H9 (cell line): ENCODE measurements at regions not wholly inside any gene's neighbourhood (a gene's known extent, or its start where the extent isn't known, plus 50 kb on each side); places are given as distances from the start of the nearest gene placed in this dataset.

Source experiments
- DNase-seq: peaks from one replicate; pipeline ENCODE4 v3.0.0-alpha.2; 2017
- H2AFZ ChIP-seq: one replicate; pipeline ENCODE4 v1.6.1; 2013; ENCODE audit warnings: mild to moderate bottlenecking, low read length, control low read depth, moderate library complexity
- H2AK5ac ChIP-seq: 2 replicates; pipeline ENCODE4 v1.6.1; 2013; ENCODE audit warnings: low read length, control low read depth, mixed read lengths; ENCODE audit not compliant: insufficient read length
- H2BK120ac ChIP-seq: one replicate; pipeline ENCODE4 v1.6.1; 2013; ENCODE audit warnings: low read depth, mild to moderate bottlenecking, low read length, control low read depth, inconsistent platforms; ENCODE audit not compliant: poor library complexity, severe bottlenecking
- H2BK12ac ChIP-seq: 2 replicates; pipeline ENCODE4 v1.6.1; 2013; ENCODE audit warnings: low read length, control low read depth, mixed read lengths, low read depth; ENCODE audit not compliant: insufficient read length
- H2BK15ac ChIP-seq: 2 replicates; pipeline ENCODE4 v1.6.1; 2013; ENCODE audit warnings: low read depth, low read length, control low read depth
- H2BK20ac ChIP-seq: one replicate; pipeline ENCODE4 v1.6.1; 2013; ENCODE audit warnings: low read depth, mild to moderate bottlenecking, low read length, control low read depth, inconsistent platforms; ENCODE audit not compliant: poor library complexity, severe bottlenecking
- H2BK5ac ChIP-seq: 2 replicates; pipeline ENCODE4 v1.6.1; 2013; ENCODE audit warnings: low read length, control low read depth, mixed read lengths; ENCODE audit not compliant: insufficient read length
- H3K14ac ChIP-seq: 2 replicates; pipeline ENCODE4 v1.6.1; 2013; ENCODE audit warnings: low read length, control low read depth; ENCODE audit not compliant: insufficient read depth
- H3K18ac ChIP-seq: 2 replicates; pipeline ENCODE4 v1.6.1; 2013; ENCODE audit warnings: low read depth, mild to moderate bottlenecking, mixed read lengths, low read length, control low read depth; ENCODE audit not compliant: insufficient read length
- H3K23ac ChIP-seq: 2 replicates; pipeline ENCODE4 v1.6.1; 2013; ENCODE audit warnings: low read length, control low read depth, mixed read lengths, low read depth; ENCODE audit not compliant: insufficient read length
- H3K23me2 ChIP-seq: 2 replicates; pipeline ENCODE4 v1.6.1; 2013; ENCODE audit warnings: low read depth, mild to moderate bottlenecking, mixed read lengths, low read length, control low read depth; ENCODE audit not compliant: insufficient read length, poor library complexity, severe bottlenecking
- H3K27ac ChIP-seq: 2 replicates; pipeline ENCODE4 v1.5.1; 2013; ENCODE audit warnings: low read length, control low read depth, mixed read lengths, low read depth; ENCODE audit not compliant: insufficient read length
- H3K27me3 ChIP-seq: 2 replicates; pipeline ENCODE4 v1.6.1; 2013; ENCODE audit warnings: low read length, control low read depth, inconsistent platforms; ENCODE audit not compliant: insufficient read depth
- H3K4ac ChIP-seq: 2 replicates; pipeline ENCODE4 v1.6.1; 2013; ENCODE audit warnings: low read depth, mild to moderate bottlenecking, control low read depth, inconsistent platforms, low read length, moderate library complexity
- H3K4me1 ChIP-seq: 2 replicates; pipeline ENCODE4 v1.6.1; 2013; ENCODE audit warnings: low read length, control low read depth, inconsistent platforms; ENCODE audit not compliant: insufficient read depth
- H3K4me2 ChIP-seq: 2 replicates; pipeline ENCODE4 v1.6.1; 2013; ENCODE audit warnings: low read length, control low read depth, mixed read lengths; ENCODE audit not compliant: insufficient read length, insufficient read depth
- H3K56ac ChIP-seq: 2 replicates; pipeline ENCODE4 v1.6.1; 2013; ENCODE audit warnings: low read depth, mild to moderate bottlenecking, mixed read lengths, low read length, control low read depth; ENCODE audit not compliant: insufficient read length
- H3K79me1 ChIP-seq: 2 replicates; pipeline ENCODE4 v1.6.1; 2013; ENCODE audit warnings: low read depth, mild to moderate bottlenecking, moderate library complexity, low read length, control low read depth, inconsistent platforms; ENCODE audit not compliant: insufficient read depth, poor library complexity, severe bottlenecking
- H3K79me2 ChIP-seq: 2 replicates; pipeline ENCODE4 v1.6.1; 2013; ENCODE audit warnings: low read length, control low read depth, inconsistent platforms; ENCODE audit not compliant: insufficient read depth
- H3K9ac ChIP-seq: 2 replicates; pipeline ENCODE4 v1.6.1; 2013; ENCODE audit warnings: low read length, control low read depth, mixed read lengths; ENCODE audit not compliant: insufficient read length; ENCODE audit errors: extremely low read depth
- H3K9me3 ChIP-seq: one replicate; pipeline ENCODE4 v1.6.1; 2013; ENCODE audit warnings: low read depth, low read length, inconsistent platforms; ENCODE audit not compliant: control insufficient read depth
- H3T11ph ChIP-seq: one replicate; pipeline ENCODE4 v1.6.1; 2013; ENCODE audit warnings: mild to moderate bottlenecking, low read length, control low read depth, inconsistent platforms
- H4K20me1 ChIP-seq: one replicate; pipeline ENCODE4 v1.6.1; 2013; ENCODE audit not compliant: control insufficient read depth, insufficient read length, insufficient read depth
- H4K5ac ChIP-seq: 2 replicates; pipeline ENCODE4 v1.6.1; 2013; ENCODE audit warnings: low read depth, mild to moderate bottlenecking, mixed read lengths, low read length, control low read depth; ENCODE audit not compliant: insufficient read length
- H4K8ac ChIP-seq: replicated peaks from 2 replicates; pipeline ENCODE4 v1.6.1; 2013; ENCODE audit warnings: low read length, control low read depth, mixed read lengths, low read depth; ENCODE audit not compliant: insufficient read length
- H4K91ac ChIP-seq: 2 replicates; pipeline ENCODE4 v1.6.1; 2013; ENCODE audit warnings: low read depth, mild to moderate bottlenecking, moderate library complexity, mixed read lengths, low read length, control low read depth; ENCODE audit not compliant: insufficient read length
- H3K27ac Mint-ChIP-seq, 3 experiments: 2 replicates in 2 of 3; 3 replicates in 1 of 3; pipeline ENCODE4 v1.8.0; 2020 to 2021; ENCODE audit warnings: mixed read lengths in 3 of 3, mild to moderate bottlenecking in 1 of 3, moderate library complexity in 1 of 3
- H3K27me3 Mint-ChIP-seq: 2 replicates; pipeline ENCODE4 v1.8.0; 2021; ENCODE audit warnings: low read depth, mild to moderate bottlenecking, moderate library complexity, mixed read lengths
- H3K36me3 Mint-ChIP-seq, 3 experiments: 2 replicates in 2 of 3; 3 replicates in 1 of 3; pipeline ENCODE4 v1.8.0; 2020 to 2021; ENCODE audit warnings: low read depth in 3 of 3, mixed read lengths in 3 of 3; ENCODE audit not compliant: insufficient read depth in 1 of 3
- H3K4me1 Mint-ChIP-seq, 2 experiments: 2 replicates each; pipeline ENCODE4 v1.8.0; 2020; ENCODE audit warnings: mixed read lengths in 2 of 2
- H3K4me3 Mint-ChIP-seq, 2 experiments: 2 replicates in 1 of 2; 3 replicates in 1 of 2; pipeline ENCODE4 v1.8.0; 2020 to 2021; ENCODE audit warnings: mild to moderate bottlenecking in 2 of 2, mixed read lengths in 2 of 2, moderate library complexity in 1 of 2
- H3K9me3 Mint-ChIP-seq, 2 experiments: 2 replicates in 1 of 2; 3 replicates in 1 of 2; pipeline ENCODE4 v1.8.0; 2020; ENCODE audit warnings: mild to moderate bottlenecking in 2 of 2, mixed read lengths in 2 of 2, moderate library complexity in 1 of 2
- CTCF ChIP-seq: fragments of 200-600 bp; sonication (generic); conservative IDR thresholded peaks from 3 replicates; pipeline ENCODE4 v1.8.0; 2021; ENCODE audit warnings: antibody characterized with exemption, mild to moderate bottlenecking
- WGBS: extraction: QIAGEN DNeasy Blood & Tissue Kit; methylation state at CpG from one replicate; pipeline ENCODE4 v1.1.7; 2013; ENCODE audit warnings: missing lambda C conversion rate, low lambda C conversion rate, mixed read lengths; ENCODE audit not compliant: insufficient read length; ENCODE audit errors: extremely low coverage; 5-methylcytosine and 5-hydroxymethylcytosine counted together

- Histone ChIP-seq H3T11ph (no peak overlapping the region), H2AFZ (no peak overlapping the region), H3K23me2 (no peaks in the 10 kb centered on the region), H3K9ac (no peak overlapping the region), H3K23ac (no peak overlapping the region), H3K56ac (no peak overlapping the region), H3K4me2 (no peak overlapping the region), H3K18ac (no peak overlapping the region), H4K5ac (no peak overlapping the region), H2BK120ac (no peak overlapping the region), H4K20me1 (no peaks in the 10 kb centered on the region), H2BK5ac (no peak overlapping the region), H4K8ac (no peak overlapping the region), H2AK5ac (no peak overlapping the region), H3K79me1 (no peaks in the 10 kb centered on the region), H3K27ac (no peak overlapping the region), H3K9me3 (no peaks in the 10 kb centered on the region), H3K79me2 (no peaks in the 10 kb centered on the region), H2BK15ac (no peak overlapping the region), H3K4ac (no peak overlapping the region), H3K4me1 (peaks cover 3% of the 10 kb centered on the region; the same call in 1 of the 2 replicates), H3K14ac (no peak overlapping the region), H3K27me3 (no peaks in the 10 kb centered on the region), H2BK12ac (no peak overlapping the region), H2BK20ac (no peak overlapping the region), H4K91ac (no peak overlapping the region)
- Mint-ChIP-seq H3K4me1 (peaks cover 16 to 24% of the 10 kb centered on the region in 2 experiments), H3K27ac (no peak overlapping the region; a peak in 1 of 7 replicates), H3K9me3 (no peaks in the 10 kb centered on the region; a peak in 1 of 5 replicates), H3K27me3 (peaks cover 4% of the 10 kb centered on the region), H3K4me3 (no peak overlapping the region), H3K36me3 (no peaks in the 10 kb centered on the region)
- DNase-seq: no peak
- WGBS: no CpG with 5 or more reads among the region's 18 CpGs
- no peak for TF ChIP-seq CTCF
Measured at GRCh38 chr2:587087-587960, 89.9 kb downstream of the TMEM18 start.
